Ishikawa (cell line): ENCODE measurements at regions not wholly inside any gene's neighbourhood (a gene's known extent, or its start where the extent isn't known, plus 50 kb on each side); places are given as distances from the start of the nearest gene placed in this dataset.

Source experiments
- CEBPB ChIP-seq: IDR thresholded peaks from 2 replicates; pipeline ENCODE4 v1.6.1; 2012
- CREB1 ChIP-seq: IDR thresholded peaks from 2 replicates; pipeline ENCODE4 v1.6.1; 2012; ENCODE audit warnings: low read depth
- EGR1 ChIP-seq: IDR thresholded peaks from 2 replicates; pipeline ENCODE4 v1.6.1; 2012
- EP300 ChIP-seq: IDR thresholded peaks from 2 replicates; pipeline ENCODE4 v1.6.1; 2012; ENCODE audit warnings: borderline replicate concordance
- FOXM1 ChIP-seq: IDR thresholded peaks from 2 replicates; pipeline ENCODE4 v1.6.1; 2012; ENCODE audit warnings: low read depth, borderline replicate concordance
- MAX ChIP-seq: IDR thresholded peaks from 2 replicates; pipeline ENCODE4 v1.6.1; 2012
- NFIC ChIP-seq: IDR thresholded peaks from 2 replicates; pipeline ENCODE4 v1.6.1; 2012
- RAD21 ChIP-seq: IDR thresholded peaks from 2 replicates; pipeline ENCODE4 v1.6.1; 2012; ENCODE audit warnings: low read depth
- TAF1 ChIP-seq: IDR thresholded peaks from 2 replicates; pipeline ENCODE4 v1.6.1; 2012; ENCODE audit warnings: low read depth, mild to moderate bottlenecking
- TCF12 ChIP-seq: IDR thresholded peaks from 2 replicates; pipeline ENCODE4 v1.6.1; 2012; ENCODE audit warnings: low read depth
- TEAD4 ChIP-seq: IDR thresholded peaks from 2 replicates; pipeline ENCODE4 v1.6.1; 2012
- USF1 ChIP-seq: IDR thresholded peaks from 2 replicates; pipeline ENCODE4 v1.6.1; 2012
- YY1 ChIP-seq: IDR thresholded peaks from 2 replicates; pipeline ENCODE4 v1.6.1; 2012; ENCODE audit warnings: low read depth
- ZBTB7A ChIP-seq: IDR thresholded peaks from 2 replicates; pipeline ENCODE4 v1.6.1; 2012; ENCODE audit warnings: low read depth
- TF ChIP-seq, protein P1 (sequence below): IDR thresholded peaks from 2 replicates; pipeline ENCODE4 v1.6.1; 2012; ENCODE audit warnings: low read depth, mild to moderate bottlenecking

- TF ChIP-seq TAF1 (no peak), EGR1 (no peak), TCF12 (no peak), CREB1 (no peak)
These were observed 326.3 kb downstream of the ARRDC4 start for GRCh38 chr15:98286831-98287230.

GRCh38 chr15:98288091-98288590 lies 327.6 kb downstream of the ARRDC4 start:
- TF ChIP-seq NFIC (no peak), TEAD4 (no peak), MAX (no peak), CREB1 (no peak), CEBPB (no peak), USF1 (no peak), TAF1 (no peak), TCF12 (no peak), EP300 (no peak)
- TF ChIP-seq, protein P1, sequence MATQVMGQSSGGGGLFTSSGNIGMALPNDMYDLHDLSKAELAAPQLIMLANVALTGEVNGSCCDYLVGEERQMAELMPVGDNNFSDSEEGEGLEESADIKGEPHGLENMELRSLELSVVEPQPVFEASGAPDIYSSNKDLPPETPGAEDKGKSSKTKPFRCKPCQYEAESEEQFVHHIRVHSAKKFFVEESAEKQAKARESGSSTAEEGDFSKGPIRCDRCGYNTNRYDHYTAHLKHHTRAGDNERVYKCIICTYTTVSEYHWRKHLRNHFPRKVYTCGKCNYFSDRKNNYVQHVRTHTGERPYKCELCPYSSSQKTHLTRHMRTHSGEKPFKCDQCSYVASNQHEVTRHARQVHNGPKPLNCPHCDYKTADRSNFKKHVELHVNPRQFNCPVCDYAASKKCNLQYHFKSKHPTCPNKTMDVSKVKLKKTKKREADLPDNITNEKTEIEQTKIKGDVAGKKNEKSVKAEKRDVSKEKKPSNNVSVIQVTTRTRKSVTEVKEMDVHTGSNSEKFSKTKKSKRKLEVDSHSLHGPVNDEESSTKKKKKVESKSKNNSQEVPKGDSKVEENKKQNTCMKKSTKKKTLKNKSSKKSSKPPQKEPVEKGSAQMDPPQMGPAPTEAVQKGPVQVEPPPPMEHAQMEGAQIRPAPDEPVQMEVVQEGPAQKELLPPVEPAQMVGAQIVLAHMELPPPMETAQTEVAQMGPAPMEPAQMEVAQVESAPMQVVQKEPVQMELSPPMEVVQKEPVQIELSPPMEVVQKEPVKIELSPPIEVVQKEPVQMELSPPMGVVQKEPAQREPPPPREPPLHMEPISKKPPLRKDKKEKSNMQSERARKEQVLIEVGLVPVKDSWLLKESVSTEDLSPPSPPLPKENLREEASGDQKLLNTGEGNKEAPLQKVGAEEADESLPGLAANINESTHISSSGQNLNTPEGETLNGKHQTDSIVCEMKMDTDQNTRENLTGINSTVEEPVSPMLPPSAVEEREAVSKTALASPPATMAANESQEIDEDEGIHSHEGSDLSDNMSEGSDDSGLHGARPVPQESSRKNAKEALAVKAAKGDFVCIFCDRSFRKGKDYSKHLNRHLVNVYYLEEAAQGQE = no peak

DNA sequence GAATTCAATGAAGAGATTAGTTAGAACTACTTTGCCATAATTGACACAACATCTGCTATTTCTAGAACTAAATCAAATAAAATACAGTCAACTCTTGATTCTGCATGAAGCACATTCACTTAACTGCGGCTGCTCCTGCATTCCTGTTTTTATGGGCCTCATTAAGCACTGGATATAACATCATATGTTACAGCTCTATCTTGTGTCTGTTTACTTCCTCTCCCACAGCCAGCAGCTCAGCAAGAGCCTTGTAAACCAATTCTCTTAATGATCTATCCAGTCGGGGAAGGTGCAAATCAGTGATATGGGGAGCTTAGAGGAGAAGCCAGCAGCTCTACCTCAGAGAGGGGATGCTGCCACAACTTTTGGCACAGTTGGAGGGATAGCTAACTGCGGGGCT lies 329.2 kb downstream of the ARRDC4 start:
- TF ChIP-seq TAF1 (no peak), CREB1 (no peak), TCF12 (no peak), USF1 (no peak), ZBTB7A (no peak), EGR1 (no peak), TEAD4 (no peak), YY1 (no peak), NFIC (no peak)

GRCh38 chr15:98292442-98293240 lies 332.1 kb downstream of the ARRDC4 start:
- TF ChIP-seq FOXM1 (no peak), RAD21 (peak; percentile 27; the same call in 1 of the 2 replicates)

- no peak for TF ChIP-seq NFIC
- no peak for TF ChIP-seq USF1
- TF ChIP-seq YY1 = no peak
- no peak for TF ChIP-seq TEAD4
- TF ChIP-seq CREB1 = no peak
- no peak for TF ChIP-seq RAD21
- no peak for TF ChIP-seq EGR1
- TF ChIP-seq CEBPB = no peak
- TF ChIP-seq TAF1 = no peak
- TF ChIP-seq EP300 = no peak
- no peak for TF ChIP-seq FOXM1
- TF ChIP-seq, protein P1 = no peak
- TF ChIP-seq ZBTB7A = no peak
- TF ChIP-seq TCF12 = no peak
These were observed 333.6 kb downstream of the ARRDC4 start for GRCh38 chr15:98294126-98294525.

GRCh38 chr15:98295101-98295759 lies 334.7 kb downstream of the ARRDC4 start:
- peak; percentile 54 for TF ChIP-seq RAD21
